ENCODE measurements at regions not wholly inside any gene's neighbourhood (a gene's known extent, or its start where the extent isn't known, plus 50 kb on each side); places are given as distances from the start of the nearest gene placed in this dataset.
"Not testable (repeated sequence)": the region's sequence is repeated elsewhere in the genome, so short reads cannot be mapped to it uniquely, and the experiment has no call there.

GRCh38 chr6:170046791-170047626 is 243.9 kb downstream of the DLL1 start:
- no peak for DNase-seq (ENCODE audit: low read depth, low spot score)

GRCh38 chr6:170045981-170046667 is 244.8 kb downstream of the DLL1 start:
- DNase-seq (ENCODE audit: low read depth, low spot score) = no peak

- no peak for DNase-seq (ENCODE audit: low read depth, low spot score)
These were observed 245.3 kb downstream of the DLL1 start for GRCh38 chr6:170045563-170045960.

GRCh38 chr6:170044836-170045562 is 245.9 kb downstream of the DLL1 start:
- DNase-seq (ENCODE audit: low read depth, low spot score) = no peak

GRCh38 chr6:170043881-170044790 is 246.7 kb downstream of the DLL1 start:
- no peak for DNase-seq (ENCODE audit: low read depth, low spot score)

GRCh38 chr6:170043150-170043819 is 247.6 kb downstream of the DLL1 start:
- DNase-seq (ENCODE audit: low read depth, low spot score) = no peak

GRCh38 chr6:170042596-170043118 is 248.2 kb downstream of the DLL1 start:
- no peak for DNase-seq (ENCODE audit: low read depth, low spot score)

- no peak for DNase-seq (ENCODE audit: low read depth, low spot score)
These were observed 248.8 kb downstream of the DLL1 start for GRCh38 chr6:170042123-170042522.

- no peak for DNase-seq (ENCODE audit: low read depth, low spot score)
These were observed 249.4 kb downstream of the DLL1 start for GRCh38 chr6:170041526-170041925.

- no peak for DNase-seq (ENCODE audit: low read depth, low spot score)
These were observed 250.0 kb downstream of the DLL1 start for GRCh38 chr6:170040906-170041305.

GRCh38 chr6:170040115-170040500 is 250.8 kb downstream of the DLL1 start:
- no peak for DNase-seq (ENCODE audit: low read depth, low spot score)

GRCh38 chr6:170039156-170040114 is 251.4 kb downstream of the DLL1 start:
- no peak for DNase-seq (ENCODE audit: low read depth, low spot score)

- no peak for DNase-seq (ENCODE audit: low read depth, low spot score)
These were observed 252.2 kb downstream of the DLL1 start for GRCh38 chr6:170038708-170039107.

- DNase-seq (ENCODE audit: low read depth, low spot score) = no peak
These were observed 252.6 kb downstream of the DLL1 start for GRCh38 chr6:170038251-170038650.

GRCh38 chr6:170037541-170038250 is 253.2 kb downstream of the DLL1 start:
- DNase-seq (ENCODE audit: low read depth, low spot score) = no peak

GRCh38 chr6:170036916-170037315 is 254.0 kb downstream of the DLL1 start:
- no peak for DNase-seq (ENCODE audit: low read depth, low spot score)

GRCh38 chr6:170036367-170036766 is 254.5 kb downstream of the DLL1 start:
- DNase-seq (ENCODE audit: low read depth, low spot score) = not testable (repeated sequence)

- no peak for DNase-seq (ENCODE audit: low read depth, low spot score)
These were observed 255.0 kb downstream of the DLL1 start for GRCh38 chr6:170035901-170036304.

- no peak for DNase-seq (ENCODE audit: low read depth, low spot score)
These were observed 255.8 kb downstream of the DLL1 start for GRCh38 chr6:170035044-170035443.
